H4 (cell line): ENCODE measurements at regions not wholly inside any gene's neighbourhood (a gene's known extent, or its start where the extent isn't known, plus 50 kb on each side); places are given as distances from the start of the nearest gene placed in this dataset.
A peak's percentile ranks its signal among the peaks of the same experiment; 100 is the strongest.
"Not testable (repeated sequence)": the region's sequence is repeated elsewhere in the genome, so short reads cannot be mapped to it uniquely, and the experiment has no call there.

Experiments
- DNase-seq: peaks from one replicate; pipeline ENCODE4 v3.0.0-alpha.2; 2015; ENCODE audit warnings: low spot score

DNA sequence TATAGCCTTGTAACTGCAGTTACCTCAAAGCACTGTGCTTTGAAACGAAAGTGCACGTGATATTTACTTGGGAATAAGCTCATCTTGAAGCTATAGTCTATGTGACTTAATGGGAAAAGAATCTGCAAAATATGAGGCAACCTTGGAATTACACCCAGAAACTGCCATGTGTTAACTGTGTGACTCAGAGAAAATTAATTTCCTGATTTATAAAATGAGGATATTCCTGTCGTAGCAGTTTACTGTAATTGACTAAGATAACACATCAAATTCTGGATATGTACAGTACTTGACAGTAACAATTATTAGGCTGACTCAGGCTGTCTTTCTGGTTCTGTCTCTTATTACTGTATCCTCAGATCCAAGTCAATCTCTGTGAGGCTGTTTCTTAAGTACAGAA, 1079.9 kb upstream of the ACO1 start:
- DNase-seq = peak; percentile 37

GRCh38 chr9:31314241-31314640, 1070.2 kb upstream of the ACO1 start:
- DNase-seq = no peak

DNA sequence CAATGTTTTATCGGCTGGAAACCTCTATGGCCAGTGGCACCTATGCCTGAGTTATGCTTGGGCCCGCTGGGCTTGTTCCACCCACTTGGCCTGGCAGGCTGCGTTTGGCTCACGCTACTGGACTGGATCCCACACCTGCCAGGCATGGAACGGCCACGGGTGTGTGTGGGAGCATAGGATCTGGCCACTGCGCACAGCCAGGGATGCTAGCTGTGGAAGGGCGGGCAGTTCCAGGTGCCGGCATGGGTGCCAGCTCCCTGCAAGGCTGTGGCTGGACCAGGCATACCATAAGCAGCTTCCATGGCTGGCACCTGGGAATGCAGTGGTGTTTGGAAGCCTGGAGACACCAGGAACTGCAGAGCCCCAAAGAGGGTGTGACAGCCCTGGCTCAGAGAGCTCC, 1063.9 kb upstream of the ACO1 start:
- no peak for DNase-seq

DNA sequence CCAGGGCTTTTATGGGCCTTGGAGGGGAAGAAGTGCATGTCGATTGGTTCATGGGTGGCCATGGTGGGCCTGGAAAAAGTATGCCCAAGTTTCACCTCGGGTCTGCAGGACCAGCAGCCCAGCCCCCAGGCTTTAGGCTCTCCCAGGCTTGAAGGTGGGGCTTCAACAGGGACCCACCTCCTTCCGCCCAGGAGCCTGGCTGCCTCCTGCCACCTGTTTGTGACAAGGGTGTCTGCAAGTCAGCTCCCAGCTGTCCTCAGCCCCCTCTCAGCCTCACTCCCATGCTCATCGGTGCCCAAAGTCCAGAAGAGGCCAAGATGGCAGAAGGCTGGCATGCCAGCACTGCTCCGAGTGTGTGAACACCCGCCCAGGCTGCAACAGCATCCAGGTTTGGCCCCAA, 1063.2 kb upstream of the ACO1 start:
- DNase-seq = no peak

DNA sequence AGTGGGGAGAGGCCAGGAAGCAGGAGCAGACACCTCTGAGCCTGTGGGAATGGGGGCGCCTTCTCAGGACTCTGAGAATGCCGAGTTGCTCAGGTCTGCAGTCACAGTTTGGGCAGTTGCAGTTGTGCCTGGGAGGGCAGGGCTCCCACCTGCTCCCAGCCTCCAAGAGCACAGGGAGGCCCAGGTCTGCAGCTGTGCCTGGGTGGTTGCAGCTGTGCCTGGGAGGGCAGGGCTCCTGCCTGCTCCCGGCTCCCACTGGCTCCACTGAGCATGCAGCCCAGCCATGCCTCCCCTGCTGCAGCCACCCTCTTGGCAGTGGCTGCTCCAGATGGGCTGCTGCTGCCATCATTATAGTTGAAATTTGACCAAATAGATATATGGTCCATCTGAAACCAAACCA, 1062.8 kb upstream of the ACO1 start:
- no peak for DNase-seq

- DNase-seq = no peak
Observed at GRCh38 chr9:31323726-31324444, 1060.6 kb upstream of the ACO1 start.

- no peak for DNase-seq
Observed at GRCh38 chr9:31325778-31326177, 1058.7 kb upstream of the ACO1 start.

DNA sequence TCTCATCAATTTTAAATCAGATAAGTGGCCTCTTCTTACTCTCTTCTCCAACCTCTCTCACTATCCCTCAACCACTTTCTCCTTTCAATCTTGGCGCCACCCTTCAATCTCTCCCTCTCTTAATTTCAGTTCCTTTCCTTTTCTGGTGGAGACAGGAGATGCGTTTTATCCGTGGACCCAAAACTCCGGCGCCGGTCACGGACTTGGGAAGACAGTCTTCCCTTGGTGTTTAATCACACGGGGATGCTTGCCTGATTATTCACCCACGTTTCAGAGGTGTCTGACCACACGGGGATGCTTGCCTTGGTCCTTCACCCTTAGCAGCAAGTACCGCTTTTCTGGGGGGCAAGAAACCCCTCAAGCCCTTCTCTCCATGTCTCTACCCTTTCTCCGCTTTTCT, 1057.6 kb upstream of the ACO1 start:
- DNase-seq = not testable (repeated sequence)

DNA sequence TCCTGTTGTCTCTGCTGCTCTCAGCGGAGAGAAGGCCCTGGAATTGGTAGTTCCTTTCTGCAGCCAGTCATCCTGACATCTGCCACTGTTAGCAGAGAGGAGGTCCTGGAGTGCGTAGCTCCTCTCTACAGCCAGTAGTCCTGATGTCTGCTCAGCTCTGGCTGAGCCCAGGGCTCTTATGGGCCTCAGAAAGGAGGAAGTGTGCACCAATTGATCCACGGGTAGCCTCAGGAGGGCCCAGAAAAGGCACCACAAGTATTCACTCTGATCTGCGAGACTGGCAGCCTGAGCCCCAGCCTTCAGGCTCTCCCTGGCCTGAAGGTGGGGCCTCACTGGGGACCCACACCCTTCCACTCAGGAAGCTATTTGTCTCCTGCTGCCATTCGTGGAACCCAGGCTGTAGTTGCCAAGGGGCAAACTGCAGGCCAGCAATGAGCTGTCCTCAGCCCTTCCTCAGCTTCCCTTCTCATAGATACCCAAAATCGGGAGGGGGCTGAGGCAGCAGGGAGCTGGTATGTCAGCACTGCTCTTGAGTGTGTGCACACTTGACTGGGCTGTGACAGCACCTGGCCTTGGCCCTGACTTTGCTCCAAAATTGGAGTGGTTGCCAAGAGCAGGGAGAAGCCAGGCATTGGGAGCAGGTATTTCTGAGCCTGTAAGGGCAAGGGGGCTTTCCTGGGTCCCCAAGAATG, 1049.5 kb upstream of the ACO1 start:
- no peak for DNase-seq

DNA sequence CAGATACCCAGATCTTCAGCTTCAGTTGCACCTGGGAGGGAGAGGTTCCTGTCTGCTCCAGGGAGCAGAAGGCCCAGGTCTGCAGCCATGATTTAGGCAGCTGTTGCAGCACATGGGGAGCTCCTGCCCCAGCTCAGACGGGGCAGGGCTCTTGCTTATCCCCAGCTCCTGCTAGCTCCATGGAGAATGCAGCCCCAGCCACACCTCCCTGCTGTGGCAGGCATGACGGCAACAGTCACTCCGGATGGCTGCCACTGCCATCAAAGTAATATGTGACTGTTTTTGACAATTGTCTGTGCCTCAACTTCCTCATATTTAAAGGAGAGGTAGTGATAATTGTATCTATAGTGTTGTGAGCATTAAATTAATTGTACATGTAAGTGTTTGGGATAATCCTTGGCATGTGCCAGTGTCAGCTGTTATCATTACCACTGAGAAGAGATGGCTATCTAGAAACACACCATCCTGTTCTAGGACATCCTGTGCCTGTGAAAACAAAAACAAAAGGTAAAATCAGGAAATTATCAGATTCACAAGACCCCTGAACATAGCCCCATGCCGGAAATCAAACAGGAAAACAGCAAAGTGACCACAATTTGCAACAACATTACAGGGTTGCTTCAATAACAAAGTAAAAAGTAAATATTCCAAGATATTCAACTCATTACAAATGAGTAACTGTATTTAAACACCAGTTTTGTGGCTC, 1048.8 kb upstream of the ACO1 start:
- no peak for DNase-seq

DNA sequence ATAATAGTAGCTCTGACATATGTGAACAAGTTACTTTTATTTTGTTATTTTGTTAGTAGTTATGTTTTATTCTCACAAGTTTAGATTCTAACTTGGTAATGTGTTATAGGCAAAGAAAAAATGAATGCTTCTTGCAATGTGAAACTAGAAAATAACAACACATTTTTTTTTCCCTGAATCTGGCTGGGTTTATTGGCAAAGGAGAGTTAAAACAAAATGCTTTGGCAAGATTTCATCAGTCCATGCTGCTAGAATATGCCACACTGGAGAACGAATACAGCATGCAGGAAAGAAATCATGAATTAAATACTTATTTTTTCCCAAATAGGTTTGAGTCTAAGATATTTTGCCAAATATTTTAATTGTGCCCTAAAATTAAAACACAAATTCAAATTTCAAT, 1048.1 kb upstream of the ACO1 start:
- no peak for DNase-seq

DNA sequence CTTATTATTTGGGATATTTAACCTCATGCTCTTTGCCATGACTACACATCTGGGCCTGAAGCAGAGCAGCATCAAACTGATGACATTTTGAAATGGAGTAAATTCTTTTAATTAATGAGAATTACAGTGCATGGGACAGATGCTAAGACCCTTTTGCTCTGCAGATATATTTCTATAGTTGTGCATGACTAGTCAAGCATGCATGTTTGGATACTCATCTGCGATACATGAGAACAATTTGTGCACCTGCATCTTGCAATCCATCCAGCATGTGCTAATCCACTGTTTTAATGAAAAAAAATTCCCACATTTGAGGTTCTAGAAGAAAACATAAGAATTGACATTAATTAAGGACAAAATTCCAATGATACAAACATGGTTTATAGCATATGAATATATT, 1047.6 kb upstream of the ACO1 start:
- DNase-seq = no peak

DNA sequence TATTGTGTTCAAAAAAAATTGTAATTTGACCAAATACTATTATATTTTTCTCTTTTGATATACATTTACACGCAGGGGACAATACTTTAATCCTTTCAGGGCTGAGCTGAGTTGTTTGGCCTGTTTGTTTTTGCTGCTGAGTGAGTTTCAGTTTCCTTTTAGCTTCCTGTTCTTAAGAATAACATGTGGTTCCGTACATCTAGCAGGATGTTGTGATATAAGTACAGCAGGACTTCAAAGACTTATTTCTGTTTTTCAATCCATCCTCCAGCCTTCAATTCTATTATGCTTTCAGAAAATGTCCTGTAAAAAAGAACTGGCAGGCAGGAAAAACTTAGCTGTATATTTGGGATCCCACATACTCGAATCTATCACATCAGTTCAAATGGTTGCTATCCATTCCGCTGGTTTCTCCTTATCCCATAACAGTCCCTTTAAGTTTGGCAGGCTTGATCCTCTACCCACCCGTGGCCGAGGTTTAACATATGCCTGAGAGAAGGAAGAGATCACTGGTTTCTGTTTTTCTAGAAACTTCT, 1037.3 kb upstream of the ACO1 start:
- peak; percentile 68 for DNase-seq

DNA sequence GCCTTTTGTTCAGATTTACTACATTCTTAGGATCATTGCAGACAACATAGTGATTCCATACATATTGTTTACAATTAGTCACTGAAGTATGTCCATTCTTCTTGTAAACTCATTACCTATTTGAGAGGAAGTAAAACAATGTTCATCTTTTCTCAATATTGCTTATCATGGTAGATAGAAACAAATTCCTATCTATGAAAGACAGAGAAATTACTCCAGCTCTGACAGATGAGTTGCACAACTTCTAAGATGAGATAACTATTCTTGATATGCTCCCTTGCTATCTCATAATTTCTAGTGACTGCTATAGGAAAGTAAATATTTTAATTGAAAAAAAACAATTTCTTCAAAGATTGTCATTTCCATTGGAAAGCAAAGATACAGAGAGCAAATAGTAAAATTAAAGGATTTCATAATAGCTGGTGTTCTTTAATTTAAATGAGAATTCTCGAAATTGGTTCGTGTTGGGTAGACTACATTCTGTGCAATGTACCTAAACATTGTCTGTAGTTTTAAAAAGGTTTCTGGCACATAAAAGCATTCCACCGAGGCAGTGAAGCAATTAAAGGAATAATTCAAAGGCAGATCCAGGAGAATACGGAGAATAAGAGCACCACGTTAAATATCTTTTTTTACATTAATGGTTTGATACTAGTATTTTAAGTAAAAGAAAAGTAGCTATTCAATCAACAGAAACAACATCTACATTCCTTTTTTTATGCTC, 1029.1 kb upstream of the ACO1 start:
- no peak for DNase-seq

DNA sequence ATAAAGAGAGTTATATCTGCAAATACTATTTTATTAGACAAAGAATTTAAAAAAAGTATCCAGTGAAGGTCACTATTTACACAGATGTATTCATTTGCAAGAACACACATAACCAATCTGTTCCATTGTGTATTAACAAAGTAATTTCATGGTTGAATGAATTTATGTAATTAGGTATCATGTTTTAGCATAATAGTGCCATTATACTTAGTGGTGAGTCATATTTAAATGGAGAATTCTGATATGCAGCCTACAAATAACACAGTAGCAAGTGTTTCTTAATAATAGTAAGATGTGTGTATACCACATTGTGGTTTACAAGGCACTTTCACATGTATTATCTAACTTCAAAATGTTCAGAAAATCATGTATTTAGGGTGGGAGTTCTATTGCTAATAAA, 1028.5 kb upstream of the ACO1 start:
- DNase-seq = no peak

- no peak for DNase-seq
Observed at GRCh38 chr9:31359071-31359470, 1025.4 kb upstream of the ACO1 start.

- DNase-seq = no peak
Observed at GRCh38 chr9:31364171-31364570, 1020.3 kb upstream of the ACO1 start.

GRCh38 chr9:31372799-31373587, 1011.5 kb upstream of the ACO1 start:
- no peak for DNase-seq

DNA sequence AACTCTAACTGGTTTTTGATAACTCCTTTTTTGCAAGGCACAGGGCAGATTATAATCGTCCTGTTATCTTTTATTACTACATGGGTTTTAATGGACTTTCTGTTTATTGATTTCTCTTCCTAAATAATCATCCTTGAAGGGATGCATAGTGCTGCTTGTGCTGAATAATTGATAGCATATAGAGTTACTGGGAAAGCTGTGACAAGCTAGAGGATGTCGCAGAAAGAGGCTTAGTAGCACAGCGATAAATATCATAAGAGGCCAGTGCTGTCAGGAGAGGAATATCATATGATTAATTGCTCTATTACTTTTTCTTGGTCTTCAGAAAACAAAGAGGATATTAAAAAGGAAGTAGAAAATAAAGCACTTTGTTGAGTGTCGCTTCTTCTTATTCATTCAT, 1007.1 kb upstream of the ACO1 start:
- DNase-seq = no peak

GRCh38 chr9:31388660-31389059, 995.8 kb upstream of the ACO1 start:
- DNase-seq = no peak

DNA sequence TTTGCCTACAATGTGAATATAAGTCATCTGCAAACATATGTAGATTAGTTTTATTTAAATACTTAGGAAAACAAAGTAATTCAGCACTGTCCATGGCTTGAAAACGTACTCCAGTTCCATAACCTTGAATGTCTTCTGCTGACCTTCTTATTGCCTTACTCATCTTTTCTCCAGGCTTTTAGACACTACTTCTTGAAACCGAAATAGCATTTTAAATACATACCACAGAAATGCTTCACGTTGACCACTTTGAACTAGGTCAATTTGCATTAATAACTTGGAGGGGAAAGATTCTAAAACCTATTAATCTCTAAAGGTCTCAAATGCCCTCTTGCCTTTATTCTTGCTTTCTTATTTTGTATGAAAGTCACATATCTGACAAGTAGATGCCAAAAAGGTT, 995.4 kb upstream of the ACO1 start:
- DNase-seq = no peak
